SHP77 (cell line): ENCODE measurements at regions not wholly inside any gene's neighbourhood (a gene's known extent, or its start where the extent isn't known, plus 50 kb on each side); places are given as distances from the start of the nearest gene placed in this dataset.

ENCODE experiments used
- DNase-seq, 2 experiments: peaks; one replicate each; lab custom pipeline; 2025; lab: John Stamatoyannopoulos, UW

- DNase-seq = no peak
Observed at GRCh38 chr12:132408626-132409494, 79.5 kb upstream of the GALNT9 start.

GRCh38 chr12:132407992-132408391 lies 78.6 kb upstream of the GALNT9 start:
- DNase-seq = no peak

- peak in 1 of 2 experiments; percentile 52 for DNase-seq
Observed at GRCh38 chr12:132407451-132407961, 78.1 kb upstream of the GALNT9 start.

- DNase-seq = no peak
Observed at GRCh38 chr12:132406493-132407450, 77.4 kb upstream of the GALNT9 start.

- DNase-seq = no peak
Observed at GRCh38 chr12:132405742-132406251, 76.4 kb upstream of the GALNT9 start.

DNA sequence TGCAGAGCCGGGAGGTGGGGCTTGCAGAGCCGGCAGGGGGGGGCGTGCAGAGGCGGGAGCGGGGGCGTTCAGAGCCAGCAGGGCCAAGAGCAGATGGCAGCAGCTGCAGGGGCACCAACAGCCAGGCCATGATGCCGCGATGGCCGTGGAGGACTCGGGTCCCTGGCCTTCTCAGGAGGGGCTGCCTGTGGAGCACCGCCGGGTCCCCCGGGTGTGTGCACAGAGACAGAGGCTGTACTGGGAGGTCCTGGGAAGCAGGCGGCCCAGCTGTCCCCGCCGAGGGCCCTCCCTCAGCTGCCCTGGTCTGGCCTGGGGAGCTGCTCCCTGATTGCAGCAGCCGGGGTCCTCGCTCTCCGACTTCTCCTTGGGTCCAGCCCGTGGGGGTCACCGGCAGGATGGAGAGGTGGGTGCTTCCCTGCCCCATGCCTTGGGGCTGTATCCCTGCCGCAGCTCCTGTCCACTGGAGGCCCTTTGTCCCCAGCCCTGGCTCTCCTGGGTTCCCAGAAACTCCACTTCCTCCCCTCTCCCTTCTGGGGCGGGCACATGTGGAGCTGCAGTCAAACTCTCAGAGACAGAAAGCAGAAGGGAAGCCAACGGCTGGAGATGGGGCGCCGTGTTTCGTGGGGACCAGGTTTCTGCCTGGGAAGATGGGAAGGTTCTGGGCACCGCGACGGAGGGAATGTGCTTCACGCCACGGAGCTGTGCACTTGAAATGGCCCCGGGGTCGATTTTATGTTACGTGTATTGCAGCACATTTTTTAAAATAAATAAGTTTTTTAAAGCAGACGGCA lies 75.8 kb upstream of the GALNT9 start:
- no peak for DNase-seq

DNA sequence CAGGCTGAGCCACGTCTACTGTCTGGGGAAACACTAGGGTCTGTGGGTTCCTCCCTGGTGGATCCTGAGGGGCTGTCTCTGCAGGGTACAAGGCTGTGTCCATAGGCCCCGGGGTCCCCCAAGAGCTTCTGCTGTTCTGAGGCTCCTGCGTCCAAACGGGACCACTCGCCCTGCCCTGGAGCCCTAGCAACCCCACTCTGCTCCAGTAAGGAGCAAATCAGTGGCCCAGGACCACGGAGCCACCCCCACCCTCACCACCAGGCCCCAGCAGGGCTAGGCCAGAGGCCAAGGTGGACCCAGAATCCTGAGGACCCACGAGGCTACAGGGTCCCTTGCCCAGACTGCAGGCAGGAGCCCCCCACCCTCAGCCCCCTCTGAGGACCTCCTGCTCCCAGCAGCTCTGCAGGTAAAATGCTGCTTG lies 75.1 kb upstream of the GALNT9 start:
- DNase-seq = no peak

DNA sequence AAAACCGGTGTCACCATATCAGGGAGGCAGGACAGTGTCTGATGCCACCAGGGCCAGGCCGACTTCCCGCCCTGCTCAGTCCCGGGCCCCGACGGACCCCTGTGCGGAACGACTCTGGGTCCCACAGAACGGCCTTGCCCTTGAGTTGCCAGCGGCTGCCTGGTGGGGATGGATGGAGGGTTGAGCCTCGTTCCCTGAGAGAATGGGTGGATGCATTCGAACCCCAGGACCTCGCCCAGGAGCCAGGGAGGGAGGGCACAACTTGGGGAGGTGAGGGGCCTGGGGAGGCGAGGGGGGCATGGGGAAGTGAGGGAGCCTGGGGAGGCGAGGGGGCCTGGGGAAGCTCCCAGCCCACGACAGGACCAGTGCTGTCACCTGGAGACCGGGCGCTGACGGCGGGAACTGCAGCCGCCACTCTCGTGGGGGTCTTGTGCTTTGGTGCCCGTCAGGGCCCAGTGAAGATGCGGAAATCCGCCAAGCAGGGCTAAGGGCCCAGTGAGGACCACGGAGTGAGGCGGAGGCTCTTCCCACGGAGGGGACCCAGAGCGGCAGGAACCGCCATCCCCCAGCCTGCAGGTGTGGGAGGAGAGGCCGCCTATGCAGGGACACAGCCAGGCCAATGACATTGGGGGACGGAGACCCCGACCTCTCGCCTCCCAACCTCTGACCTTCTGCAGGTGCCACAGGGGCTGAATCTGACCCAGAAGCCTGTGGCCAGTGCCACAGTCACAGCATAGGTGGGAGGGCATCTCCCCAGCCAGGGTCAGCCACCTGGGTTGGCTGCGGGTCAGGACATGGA lies 74.4 kb upstream of the GALNT9 start:
- DNase-seq = no peak

DNA sequence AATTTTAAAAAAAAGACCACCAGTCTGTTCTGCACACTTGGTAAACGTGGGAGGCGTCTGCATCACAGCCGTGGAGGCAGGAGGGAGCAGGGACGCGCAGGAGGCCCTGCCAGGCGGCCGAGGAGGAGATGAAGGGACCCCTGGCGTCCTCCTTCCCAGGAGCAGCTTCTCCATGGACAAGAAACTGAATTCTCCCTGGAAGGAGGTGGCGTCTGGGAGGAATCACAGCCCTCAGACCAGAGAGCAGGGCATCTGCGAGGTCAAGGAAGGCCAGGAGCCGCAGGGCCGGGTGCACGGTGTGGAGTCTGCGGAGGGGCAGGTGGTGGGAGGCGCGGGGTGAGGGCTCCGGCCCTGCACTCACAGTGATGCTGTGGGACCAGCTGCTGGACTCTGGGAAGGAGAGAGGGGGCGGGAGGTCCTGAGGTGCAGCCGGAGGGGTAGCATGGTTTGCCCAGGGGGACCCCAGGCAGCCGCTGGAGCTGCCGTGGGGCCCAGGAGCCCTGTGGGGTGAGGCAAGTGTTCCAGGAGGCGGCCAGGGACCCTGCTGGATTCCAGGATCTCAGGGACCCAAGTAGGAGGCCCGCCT lies 73.5 kb upstream of the GALNT9 start:
- no peak for DNase-seq

- DNase-seq = no peak
Observed at GRCh38 chr12:132401982-132402381, 72.6 kb upstream of the GALNT9 start.

GRCh38 chr12:132400011-132400641 lies 70.7 kb upstream of the GALNT9 start:
- no peak for DNase-seq

- no peak for DNase-seq
Observed at GRCh38 chr12:132399092-132400010, 70.0 kb upstream of the GALNT9 start.

DNA sequence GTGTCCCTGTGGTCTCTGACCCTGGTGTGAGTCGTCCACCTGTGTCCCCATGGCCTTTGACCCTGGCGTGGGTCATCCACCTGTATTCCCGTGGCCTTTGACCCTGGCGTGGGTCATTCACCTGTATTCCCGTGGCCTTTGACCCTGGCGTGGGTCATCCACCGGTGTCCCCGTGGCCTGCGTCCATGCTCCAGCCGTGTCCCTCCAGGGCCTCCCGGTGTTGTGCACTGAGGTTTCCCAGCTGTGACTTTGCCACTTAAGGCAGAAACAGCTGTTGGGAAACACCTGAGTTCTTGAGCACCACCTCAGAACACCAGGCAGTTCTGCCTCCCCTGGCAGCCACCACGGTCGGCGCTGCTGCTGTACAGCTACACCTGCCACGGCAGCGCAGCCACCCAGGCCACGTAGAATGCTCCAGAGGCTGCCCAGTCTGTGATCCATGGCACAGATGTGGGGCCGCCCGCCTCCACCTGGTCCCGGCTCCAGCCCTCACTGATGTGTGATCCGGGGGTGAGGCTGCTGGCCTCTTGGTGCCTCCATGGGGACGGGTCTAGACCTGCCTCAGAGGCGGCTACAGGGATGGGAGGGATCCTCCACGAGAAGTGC lies 69.1 kb upstream of the GALNT9 start:
- no peak for DNase-seq

- DNase-seq = no peak
Observed at GRCh38 chr12:132397934-132398385, 68.6 kb upstream of the GALNT9 start.

DNA sequence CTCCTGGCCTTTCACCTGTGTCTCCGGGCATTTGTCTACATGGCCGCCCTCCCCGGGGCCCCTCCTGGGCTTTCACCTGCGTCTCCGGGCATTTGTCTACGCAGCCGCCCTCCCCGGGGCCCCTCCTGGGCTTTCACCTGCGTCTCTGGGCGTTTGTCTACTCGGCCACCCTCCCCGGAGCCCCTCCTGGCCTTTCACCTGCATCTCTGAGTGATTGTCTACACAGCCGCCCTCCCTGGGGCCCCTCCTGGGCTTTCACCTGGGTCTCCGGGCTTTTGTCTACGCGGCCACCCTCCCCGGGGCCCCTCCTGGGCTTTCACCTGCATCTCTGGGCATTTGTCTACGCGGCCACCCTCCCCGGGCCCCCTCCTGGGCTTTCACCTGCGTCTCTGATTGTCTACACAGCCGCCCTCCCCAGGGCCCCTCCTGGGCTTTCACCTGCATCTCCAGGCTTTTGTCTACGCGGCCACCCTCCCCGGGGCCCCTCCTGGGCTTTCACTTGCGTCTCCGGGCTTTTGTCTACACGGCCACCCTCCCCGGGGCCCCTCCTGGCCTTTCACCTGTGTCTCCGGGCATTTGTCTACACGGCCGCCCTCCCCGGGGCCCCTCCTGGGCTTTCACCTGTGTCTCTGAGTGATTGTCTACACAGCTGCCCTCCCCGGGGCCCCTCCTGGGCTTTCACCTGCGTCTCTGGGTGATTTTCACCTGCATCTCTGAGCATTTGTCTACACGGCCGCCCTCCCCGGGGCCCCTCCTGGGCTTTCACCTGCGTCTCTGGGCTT lies 68.0 kb upstream of the GALNT9 start:
- no peak for DNase-seq

DNA sequence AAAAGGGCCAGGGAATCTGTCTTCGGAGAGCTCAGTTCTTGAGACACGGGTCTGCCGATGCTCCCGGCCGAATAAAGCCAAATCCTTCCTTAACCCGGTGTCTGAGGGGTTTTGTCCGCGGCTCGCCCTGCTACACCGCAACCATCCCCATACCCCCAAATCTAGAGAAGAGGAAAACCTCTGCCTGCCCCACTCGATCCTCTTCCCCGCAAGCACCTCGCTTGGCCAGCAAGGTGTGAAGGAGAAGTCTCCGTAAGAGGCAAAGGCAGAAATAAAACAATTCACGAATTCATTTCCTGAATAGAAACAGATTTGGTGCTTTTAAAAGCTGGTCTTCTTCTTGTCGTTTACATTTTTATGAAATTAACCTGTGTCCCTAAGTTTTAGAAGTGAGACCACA lies 67.3 kb upstream of the GALNT9 start:
- DNase-seq = no peak

DNA sequence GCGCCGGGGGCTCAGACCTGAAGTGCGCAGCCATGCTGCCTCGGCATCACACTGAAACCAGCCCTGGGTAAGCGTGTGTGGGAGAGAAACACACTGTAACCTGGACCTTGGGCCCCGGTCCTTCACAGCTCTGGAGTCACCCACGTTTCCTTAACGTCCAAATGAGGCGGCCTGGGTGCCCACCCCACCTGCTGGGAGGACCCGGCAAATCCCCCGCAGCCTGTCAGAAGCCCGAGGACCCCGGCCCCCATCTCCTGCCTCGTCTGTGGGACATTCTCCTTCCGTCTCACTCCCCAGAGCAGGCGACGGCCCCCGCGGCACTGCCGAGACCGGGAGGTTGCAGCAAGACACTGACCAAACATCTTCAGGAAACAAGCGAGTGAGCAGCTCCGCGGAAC lies 66.5 kb upstream of the GALNT9 start:
- no peak for DNase-seq
